ENCODE measurements at regions not wholly inside any gene's neighbourhood (a gene's known extent, or its start where the extent isn't known, plus 50 kb on each side); places are given as distances from the start of the nearest gene placed in this dataset.
"Not testable (repeated sequence)": the region's sequence is repeated elsewhere in the genome, so short reads cannot be mapped to it uniquely, and the experiment has no call there.

GRCh38 chr16:26860506-26860905 is 206.2 kb upstream of the C16orf82 start:
- no peak for DNase-seq

- DNase-seq = no peak
These were observed 202.8 kb upstream of the C16orf82 start for GRCh38 chr16:26863931-26864330.

GRCh38 chr16:26874318-26874717 is 192.4 kb upstream of the C16orf82 start:
- not testable (repeated sequence) for DNase-seq

- DNase-seq = no peak
These were observed 189.3 kb upstream of the C16orf82 start for GRCh38 chr16:26877421-26877820.

GRCh38 chr16:26885674-26886073 is 181.1 kb upstream of the C16orf82 start:
- no peak for DNase-seq

- no peak for DNase-seq
These were observed 177.0 kb upstream of the C16orf82 start for GRCh38 chr16:26889740-26890139.

GRCh38 chr16:26898200-26898599 is 168.5 kb upstream of the C16orf82 start:
- DNase-seq = no peak

- peak in 3 of 56 donors; percentile 15 to 22 (median 19) for DNase-seq
These were observed 165.4 kb upstream of the C16orf82 start for GRCh38 chr16:26901196-26901861.

- DNase-seq = no peak
These were observed 164.7 kb upstream of the C16orf82 start for GRCh38 chr16:26901983-26902382.

GRCh38 chr16:26905336-26905735 is 161.4 kb upstream of the C16orf82 start:
- DNase-seq = peak in 2 of 56 donors; percentile 2 to 4

GRCh38 chr16:26909623-26910022 is 157.1 kb upstream of the C16orf82 start:
- DNase-seq = no peak

- DNase-seq = no peak
These were observed 155.3 kb upstream of the C16orf82 start for GRCh38 chr16:26911436-26911835.

- peak in 11 of 56 donors; percentile 3 to 34 (median 10) for DNase-seq
These were observed 152.9 kb upstream of the C16orf82 start for GRCh38 chr16:26913851-26914250.

GRCh38 chr16:26930786-26931581 is 135.7 kb upstream of the C16orf82 start:
- no peak for DNase-seq

GRCh38 chr16:26950636-26951035 is 116.1 kb upstream of the C16orf82 start:
- no peak for DNase-seq

GRCh38 chr16:26951950-26952349 is 114.8 kb upstream of the C16orf82 start:
- no peak for DNase-seq

GRCh38 chr16:26952411-26952810 is 114.3 kb upstream of the C16orf82 start:
- no peak for DNase-seq

GRCh38 chr16:26957283-26957859 is 109.4 kb upstream of the C16orf82 start:
- DNase-seq = no peak

- no peak for DNase-seq
These were observed 107.2 kb upstream of the C16orf82 start for GRCh38 chr16:26959416-26960009.

- DNase-seq = no peak
These were observed 105.3 kb upstream of the C16orf82 start for GRCh38 chr16:26961459-26961858.

- DNase-seq = no peak
These were observed 103.6 kb upstream of the C16orf82 start for GRCh38 chr16:26963109-26963508.

GRCh38 chr16:26969589-26970231 is 97.0 kb upstream of the C16orf82 start:
- DNase-seq = no peak

Data from nucleus accumbens (tissue), 56 donors.